GM23248 (cell line): ENCODE measurements at regions not wholly inside any gene's neighbourhood (a gene's known extent, or its start where the extent isn't known, plus 50 kb on each side); places are given as distances from the start of the nearest gene placed in this dataset.

Experiments used
- DNase-seq: peaks from one replicate; pipeline ENCODE4 v3.0.0-alpha.2; 2015
- H2AFZ ChIP-seq: fragments of 200-600 bp; sonication (generic); 2 replicates; pipeline ENCODE4 v1.6.1; 2016; ENCODE audit warnings: antibody characterized with exemption
- H3F3A ChIP-seq: fragments of 200-600 bp; sonication (generic); 2 replicates; pipeline ENCODE4 v1.6.1; 2016; ENCODE audit warnings: mild to moderate bottlenecking, antibody characterized with exemption, mixed run types; ENCODE audit not compliant: insufficient read depth
- H3K27ac ChIP-seq: fragments of 200-600 bp; sonication (generic); 2 replicates; pipeline ENCODE4 v1.5.1; 2016; ENCODE audit warnings: mild to moderate bottlenecking
- H3K27me3 ChIP-seq: fragments of 200-600 bp; sonication (generic); replicated peaks from 2 replicates; pipeline ENCODE4 v1.6.1; 2016; ENCODE audit warnings: mild to moderate bottlenecking; ENCODE audit not compliant: insufficient read depth
- H3K36me3 ChIP-seq: fragments of 200-600 bp; sonication (generic); 2 replicates; pipeline ENCODE4 v1.6.1; 2016; ENCODE audit warnings: low read depth, mild to moderate bottlenecking
- H3K4me1 ChIP-seq: fragments of 200-600 bp; sonication (generic); 2 replicates; pipeline ENCODE4 v1.6.1; 2016; ENCODE audit warnings: mild to moderate bottlenecking; ENCODE audit not compliant: insufficient read depth
- H3K4me2 ChIP-seq: fragments of 200-600 bp; sonication (generic); one replicate; pipeline ENCODE4 v1.6.1; 2016; ENCODE audit warnings: mild to moderate bottlenecking; ENCODE audit not compliant: unreplicated experiment
- H3K4me3 ChIP-seq: fragments of 200-600 bp; sonication (generic); 2 replicates; pipeline ENCODE4 v1.5.1; 2016; ENCODE audit warnings: mild to moderate bottlenecking
- H3K79me2 ChIP-seq: fragments of 200-600 bp; sonication (generic); 2 replicates; pipeline ENCODE4 v1.6.1; 2016; ENCODE audit warnings: mild to moderate bottlenecking; ENCODE audit not compliant: insufficient read depth
- H3K9ac ChIP-seq: fragments of 200-600 bp; sonication (generic); 2 replicates; pipeline ENCODE4 v1.6.1; 2016; ENCODE audit warnings: mild to moderate bottlenecking
- H3K9me2 ChIP-seq: fragments of 200-600 bp; sonication (generic); 2 replicates; pipeline ENCODE4 v1.6.1; 2016; ENCODE audit warnings: mixed run types, mild to moderate bottlenecking, moderate library complexity; ENCODE audit not compliant: insufficient read depth
- H3K9me3 ChIP-seq: fragments of 200-600 bp; sonication (generic); one replicate; pipeline ENCODE4 v1.6.1; 2017; ENCODE audit warnings: low read depth
- H4K20me1 ChIP-seq: fragments of 200-600 bp; sonication (generic); 2 replicates; pipeline ENCODE4 v1.6.0; 2016; ENCODE audit not compliant: insufficient read depth
- EZH2 ChIP-seq: fragments of 200-600 bp; sonication (generic); IDR thresholded peaks from 2 replicates; pipeline ENCODE4 v1.6.1; 2018; ENCODE audit warnings: antibody characterized with exemption, mild to moderate bottlenecking; ENCODE audit not compliant: insufficient read depth, poor library complexity, severe bottlenecking
- EZH2phosphoT487 ChIP-seq: fragments of 200-600 bp; sonication (generic); IDR thresholded peaks from 2 replicates; pipeline ENCODE4 v1.6.1; 2018; ENCODE audit warnings: antibody characterized with exemption, moderate library complexity, mild to moderate bottlenecking, low read depth; ENCODE audit not compliant: insufficient read depth
- WGBS, 2 experiments: methylation state at CpG; one replicate each; pipeline ENCODE4 v1.1.6; 2015 to 2017; ENCODE audit warnings: low lambda C conversion rate in 2 of 2, low coverage in 1 of 2; ENCODE audit errors: missing lambda C conversion rate in 2 of 2; 5-methylcytosine and 5-hydroxymethylcytosine counted together
- in situ Hi-C: fragments of 300-500 bp; cut with MboI; formaldehyde crosslinking; loops from 2 replicates; pipeline ENCODE4 v1.15.0; 2020

DNA sequence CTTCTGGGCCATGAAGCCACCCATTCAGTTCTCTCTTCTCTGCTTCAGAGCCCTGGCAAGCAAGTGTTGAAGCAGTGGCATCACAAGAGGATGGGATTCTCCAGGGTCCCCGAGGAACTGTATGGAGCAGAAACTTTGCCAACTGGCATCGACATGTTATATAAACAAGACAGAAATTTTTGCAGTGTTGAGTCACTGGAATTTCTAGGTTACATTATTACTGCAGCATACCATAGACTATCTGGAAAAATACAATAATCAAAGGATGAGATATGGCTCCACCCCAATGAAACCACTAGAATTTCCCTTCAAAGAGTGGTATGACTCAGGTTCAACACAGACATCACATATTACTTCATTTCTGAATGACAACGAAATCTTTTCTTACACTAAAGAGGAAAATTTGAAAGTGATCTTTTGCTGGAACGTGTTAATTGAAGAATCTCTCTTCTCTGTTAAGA lies 343.0 kb upstream of the DYNLRB2 start:
- Histone ChIP-seq H3K4me1 (peaks cover 23% of the 10 kb centered on the region), H3K9me2 (no peaks in the 10 kb centered on the region), H2AFZ (no peak overlapping the region), H3F3A (peaks cover 15% of the 10 kb centered on the region), H3K27ac (peak overlapping the region; percentile 85), H3K9me3 (no peaks in the 10 kb centered on the region), H4K20me1 (no peaks in the 10 kb centered on the region), H3K9ac (peak overlapping the region; percentile 64), H3K27me3 (no peaks in the 10 kb centered on the region), H3K4me2 (peak overlapping the region; percentile 44), H3K36me3 (no peaks in the 10 kb centered on the region), H3K4me3 (peak overlapping the region; percentile 43), H3K79me2 (no peaks in the 10 kb centered on the region)
- in situ Hi-C loops, result no loop called here
- WGBS, 2 experiments, result 0% methylated on average over 4 of the region's 4 CpGs
- DNase-seq, result peak; percentile 89
- TF ChIP-seq EZH2, result no peak
- peak; percentile 81; the same call in 1 of the 2 replicates for TF ChIP-seq EZH2phosphoT487

DNA sequence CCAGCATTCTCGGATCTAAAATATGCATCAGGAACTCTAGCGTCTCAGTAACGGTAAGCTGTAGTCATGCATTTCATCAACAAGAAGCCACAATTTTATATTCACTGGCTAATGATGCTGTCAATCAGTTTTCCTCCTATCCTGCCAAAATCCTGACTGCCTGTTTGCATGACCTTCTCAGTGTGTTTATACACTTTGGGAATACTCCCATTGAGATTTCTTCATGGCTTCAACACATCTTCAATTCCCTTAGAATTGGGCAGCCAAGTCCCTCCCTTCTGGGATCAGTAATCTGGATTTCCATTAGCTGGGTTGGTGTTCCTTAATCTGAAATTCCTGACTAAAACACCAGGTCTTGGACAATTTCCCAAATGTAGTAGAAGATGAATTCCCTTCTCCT lies 348.9 kb upstream of the DYNLRB2 start:
- in situ Hi-C loops, result no loop called here
- Histone ChIP-seq H3K4me1 (no peaks in the 10 kb centered on the region), H3K36me3 (no peaks in the 10 kb centered on the region), H3F3A (no peaks in the 10 kb centered on the region), H3K9ac (no peak overlapping the region), H3K9me2 (no peaks in the 10 kb centered on the region), H3K9me3 (no peaks in the 10 kb centered on the region), H3K79me2 (no peaks in the 10 kb centered on the region), H4K20me1 (no peaks in the 10 kb centered on the region), H3K27me3 (no peaks in the 10 kb centered on the region), H3K27ac (no peak overlapping the region), H3K4me2 (no peak overlapping the region), H2AFZ (no peak overlapping the region), H3K4me3 (no peak overlapping the region)
- WGBS, 2 experiments, result 76% methylated on average over 3 of the region's 3 CpGs
- DNase-seq, result no peak
- TF ChIP-seq EZH2phosphoT487 (no peak), EZH2 (no peak)

- TF ChIP-seq EZH2, result no peak
- no peak for TF ChIP-seq EZH2phosphoT487
- Histone ChIP-seq H3K27ac (no peak overlapping the region), H3F3A (no peaks in the 10 kb centered on the region), H3K36me3 (no peaks in the 10 kb centered on the region), H2AFZ (no peak overlapping the region), H3K27me3 (no peaks in the 10 kb centered on the region), H3K9me3 (no peaks in the 10 kb centered on the region), H3K9me2 (no peaks in the 10 kb centered on the region), H3K4me2 (no peak overlapping the region), H3K79me2 (no peaks in the 10 kb centered on the region), H3K4me1 (no peaks in the 10 kb centered on the region), H3K4me3 (no peak overlapping the region), H4K20me1 (no peaks in the 10 kb centered on the region), H3K9ac (no peak overlapping the region)
- no peak for DNase-seq
- 88 to 90% methylated on average over 7 of the region's 7 CpGs for WGBS, 2 experiments
- in situ Hi-C loops, result no loop called here
Measured at GRCh38 chr16:80189476-80190175, 351.2 kb upstream of the DYNLRB2 start.

GRCh38 chr16:80176114-80176513 lies 364.7 kb upstream of the DYNLRB2 start:
- peaks cover 23% of the 10 kb centered on the region for H3F3A ChIP-seq
- H3K4me2 ChIP-seq, result peak overlapping the region; percentile 14
- H3K27me3 ChIP-seq, result no peaks in the 10 kb centered on the region
- H3K9me2 ChIP-seq, result no peaks in the 10 kb centered on the region
- H2AFZ ChIP-seq, result 0 out of 2 replicates have a peak overlapping the region, but pooled peaks have one; percentile 4
- 98 to 100% methylated on average over 1 of the region's 1 CpG for WGBS, 2 experiments
- H3K9me3 ChIP-seq, result no peaks in the 10 kb centered on the region
- H3K4me3 ChIP-seq, result no peak overlapping the region
- H3K9ac ChIP-seq, result no peak overlapping the region
- no peaks in the 10 kb centered on the region for H4K20me1 ChIP-seq
- peak; percentile 46 for DNase-seq
- H3K36me3 ChIP-seq, result no peaks in the 10 kb centered on the region
- H3K79me2 ChIP-seq, result no peaks in the 10 kb centered on the region
- in situ Hi-C loops, result no loop called here
- peak overlapping the region; percentile 11 for H3K27ac ChIP-seq
- peaks cover 38% of the 10 kb centered on the region for H3K4me1 ChIP-seq
- TF ChIP-seq EZH2phosphoT487 (no peak), EZH2 (no peak)
